SK-N-MC (cell line): ENCODE measurements at regions not wholly inside any gene's neighbourhood (a gene's known extent, or its start where the extent isn't known, plus 50 kb on each side); places are given as distances from the start of the nearest gene placed in this dataset.

Experiments used
- DNase-seq: peaks from one replicate; pipeline ENCODE4 v3.0.0-alpha.2; 2011; ENCODE audit warnings: low read depth, low spot score
- H3K27ac ChIP-seq: fragments of 200-600 bp; sonication (generic); 2 replicates; pipeline ENCODE4 v1.5.1; 2016; ENCODE audit warnings: mixed run types
- H3K36me3 ChIP-seq: fragments of 200-600 bp; sonication (generic); 2 replicates; pipeline ENCODE4 v1.6.1; 2017; ENCODE audit warnings: antibody characterized with exemption, low read length, mixed read lengths; ENCODE audit not compliant: insufficient read depth
- H3K4me3 ChIP-seq: fragments of 200-600 bp; sonication (generic); 2 replicates; pipeline ENCODE4 v1.5.1; 2016
- H3K9ac ChIP-seq: fragments of 200-600 bp; sonication (generic); 2 replicates; pipeline ENCODE4 v1.8.0; 2017; ENCODE audit warnings: mixed run types, mixed read lengths; ENCODE audit not compliant: insufficient read length
- H3K9me3 ChIP-seq: fragments of 200-600 bp; sonication (generic); 2 replicates; pipeline ENCODE4 v1.6.1; 2017; ENCODE audit warnings: low read depth, mild to moderate bottlenecking, antibody characterized with exemption, low read length, moderate library complexity, mixed read lengths
- EZH2 ChIP-seq: fragments of 200-600 bp; sonication (generic); IDR thresholded peaks from one replicate; pipeline ENCODE4 v1.6.1; 2017; ENCODE audit warnings: antibody characterized with exemption
- FOXP2 ChIP-seq: optimal IDR thresholded peaks from 2 replicates; pipeline ENCODE3; 2011; ENCODE audit warnings: mild to moderate bottlenecking, moderate library complexity; ENCODE audit not compliant: insufficient read depth; ENCODE audit errors: extremely low read length, control extremely low read depth
- POLR2AphosphoS5 ChIP-seq: IDR thresholded peaks from 2 replicates; pipeline ENCODE4 v1.6.1; 2012; ENCODE audit warnings: mild to moderate bottlenecking, low read depth, low read length, borderline replicate concordance

DNA sequence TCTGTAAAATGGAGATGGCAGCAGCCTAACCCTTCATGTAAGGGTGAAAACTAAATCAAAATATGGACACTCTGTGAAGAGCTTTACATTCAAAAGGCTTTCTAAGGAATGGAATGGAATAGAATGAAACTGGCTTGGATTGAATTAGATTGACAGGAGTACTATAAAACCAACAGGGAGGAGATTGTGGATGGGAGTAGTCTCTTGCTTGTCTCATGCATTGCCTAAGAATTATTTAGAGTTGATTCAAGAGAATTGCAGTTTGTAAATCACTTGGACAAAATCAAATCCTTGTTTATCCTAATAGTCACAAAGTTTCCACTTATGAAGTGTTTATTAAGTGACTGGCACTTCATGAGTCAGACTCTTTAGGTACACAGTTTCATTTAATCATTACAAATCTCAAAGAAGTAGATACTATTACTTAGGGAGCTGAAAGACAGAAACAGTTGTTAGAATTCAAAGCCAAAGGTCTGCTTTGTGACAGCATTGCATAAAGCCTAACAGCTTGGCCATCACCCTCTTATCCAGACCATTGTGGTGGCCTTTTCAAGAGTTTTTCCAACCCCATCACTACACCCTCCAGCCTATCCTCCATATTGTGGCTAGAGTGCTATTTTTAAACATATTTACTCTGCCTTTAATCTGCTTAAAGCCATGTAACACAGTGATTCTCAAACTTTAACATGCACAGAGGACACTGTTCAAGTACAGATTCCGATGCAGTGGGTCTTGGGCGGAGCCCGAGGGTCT, 91.9 kb upstream of the GHITM start:
- no peak for TF ChIP-seq EZH2
- TF ChIP-seq FOXP2, result no peak
- no peak for TF ChIP-seq POLR2AphosphoS5
- no peak overlapping the region for H3K27ac ChIP-seq
- H3K9ac ChIP-seq, result no peak overlapping the region
- H3K9me3 ChIP-seq, result no peaks in the 10 kb centered on the region
- no peaks in the 10 kb centered on the region for H3K36me3 ChIP-seq
- H3K4me3 ChIP-seq, result no peak overlapping the region
- DNase-seq, result no peak

- Histone ChIP-seq H3K36me3 (no peaks in the 10 kb centered on the region), H3K9ac (no peak overlapping the region), H3K27ac (no peak overlapping the region), H3K4me3 (no peak overlapping the region), H3K9me3 (no peaks in the 10 kb centered on the region)
- TF ChIP-seq POLR2AphosphoS5 (no peak), EZH2 (no peak), FOXP2 (no peak)
- DNase-seq, result no peak
Observed at GRCh38 chr10:84049645-84050011, 89.7 kb upstream of the GHITM start.

GRCh38 chr10:84053626-84054025, 85.7 kb upstream of the GHITM start:
- H3K27ac ChIP-seq, result no peak overlapping the region
- no peaks in the 10 kb centered on the region for H3K9me3 ChIP-seq
- H3K9ac ChIP-seq, result no peak overlapping the region
- no peaks in the 10 kb centered on the region for H3K36me3 ChIP-seq
- H3K4me3 ChIP-seq, result no peak overlapping the region
- DNase-seq, result no peak
- TF ChIP-seq FOXP2, result no peak
- no peak for TF ChIP-seq EZH2
- TF ChIP-seq POLR2AphosphoS5, result no peak

DNA sequence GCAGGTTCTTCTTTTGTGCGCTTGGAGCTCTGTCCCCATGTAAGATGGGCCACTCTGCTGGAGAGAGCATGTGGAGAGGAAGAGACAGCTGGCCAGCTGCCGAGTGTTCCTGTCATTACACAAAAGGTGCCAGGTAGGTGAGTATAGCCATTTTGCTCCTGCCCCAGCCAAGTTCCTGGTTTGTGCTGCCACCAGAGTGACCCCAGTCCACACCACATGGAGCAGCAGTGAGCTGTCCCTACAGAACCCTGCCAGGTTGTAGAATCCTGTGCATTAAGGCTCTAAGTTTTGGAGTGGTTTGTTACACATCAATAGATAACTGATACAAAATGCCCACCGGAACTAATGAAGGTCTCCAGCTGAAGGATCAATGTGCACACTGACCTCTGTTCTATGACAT, 84.6 kb upstream of the GHITM start:
- H3K27ac ChIP-seq, result no peak overlapping the region

GRCh38 chr10:84059526-84059925, 79.8 kb upstream of the GHITM start:
- Histone ChIP-seq H3K9me3 (no peaks in the 10 kb centered on the region), H3K27ac (no peak overlapping the region), H3K36me3 (no peaks in the 10 kb centered on the region), H3K9ac (no peak overlapping the region), H3K4me3 (no peak overlapping the region)
- no peak for TF ChIP-seq POLR2AphosphoS5
- TF ChIP-seq FOXP2, result no peak
- TF ChIP-seq EZH2, result no peak
- no peak for DNase-seq

More for the DNA sequence above, 84.6 kb upstream of the GHITM start:
- no peak for DNase-seq
- no peaks in the 10 kb centered on the region for H3K36me3 ChIP-seq
- H3K4me3 ChIP-seq, result no peak overlapping the region
- H3K9ac ChIP-seq, result no peak overlapping the region
- H3K9me3 ChIP-seq, result no peaks in the 10 kb centered on the region
- TF ChIP-seq EZH2 (no peak), FOXP2 (no peak), POLR2AphosphoS5 (no peak)

GRCh38 chr10:84063440-84063839, 75.9 kb upstream of the GHITM start:
- H3K9ac ChIP-seq, result no peak overlapping the region
- no peak for DNase-seq
- no peak overlapping the region for H3K27ac ChIP-seq
- no peak overlapping the region for H3K4me3 ChIP-seq
- no peaks in the 10 kb centered on the region for H3K9me3 ChIP-seq
- TF ChIP-seq FOXP2 (no peak), EZH2 (no peak), POLR2AphosphoS5 (no peak)
- no peaks in the 10 kb centered on the region for H3K36me3 ChIP-seq

GRCh38 chr10:84065804-84066601, 73.3 kb upstream of the GHITM start:
- no peaks in the 10 kb centered on the region for H3K9me3 ChIP-seq
- no peak overlapping the region for H3K4me3 ChIP-seq
- no peak for TF ChIP-seq FOXP2
- TF ChIP-seq EZH2, result no peak
- TF ChIP-seq POLR2AphosphoS5, result no peak
- H3K9ac ChIP-seq, result no peak overlapping the region
- no peak for DNase-seq
- no peaks in the 10 kb centered on the region for H3K36me3 ChIP-seq
- H3K27ac ChIP-seq, result no peak overlapping the region

DNA sequence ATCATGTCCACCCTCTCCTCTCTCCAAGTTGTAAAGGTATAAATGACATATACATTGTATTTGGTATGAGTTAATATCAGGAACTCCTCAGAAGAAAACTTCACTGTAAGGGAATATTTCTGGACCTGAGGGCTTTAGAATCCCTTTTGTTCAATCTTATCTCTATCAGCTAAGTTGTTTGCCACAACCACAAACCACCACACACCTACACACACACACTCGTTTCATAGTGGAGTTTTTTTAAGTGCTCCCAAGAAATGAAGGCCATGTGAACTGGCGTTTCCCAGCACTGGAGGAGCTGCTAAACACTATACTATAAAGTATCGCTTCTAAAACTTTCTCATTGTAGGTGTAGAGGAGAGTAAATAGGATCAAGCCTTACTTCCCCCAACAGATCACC, 64.8 kb upstream of the GHITM start:
- Histone ChIP-seq H3K27ac (no peak overlapping the region), H3K4me3 (no peak overlapping the region), H3K36me3 (no peaks in the 10 kb centered on the region), H3K9me3 (no peaks in the 10 kb centered on the region), H3K9ac (no peak overlapping the region)
- DNase-seq, result no peak
- TF ChIP-seq EZH2 (no peak), POLR2AphosphoS5 (no peak), FOXP2 (no peak)
